COLO668 (cell line): ENCODE measurements at regions not wholly inside any gene's neighbourhood (a gene's known extent, or its start where the extent isn't known, plus 50 kb on each side); places are given as distances from the start of the nearest gene placed in this dataset.
"Not testable (repeated sequence)": the region's sequence is repeated elsewhere in the genome, so short reads cannot be mapped to it uniquely, and the experiment has no call there.

Experiments
- DNase-seq: peaks from one replicate; lab custom pipeline; 2025; ENCODE audit not compliant: unreplicated experiment; lab: John Stamatoyannopoulos, UW

- no peak for DNase-seq
Measured at GRCh38 chr3:18085429-18085828, 339.7 kb downstream of the SATB1 start.

- not testable (repeated sequence) for DNase-seq
Measured at GRCh38 chr3:18083273-18083590, 340.8 kb upstream of the TBC1D5 start.

GRCh38 chr3:18082551-18083272 is 340.3 kb upstream of the TBC1D5 start:
- no peak for DNase-seq

- no peak for DNase-seq
Measured at GRCh38 chr3:18080198-18080689, 337.8 kb upstream of the TBC1D5 start.

- no peak for DNase-seq
Measured at GRCh38 chr3:18079739-18080138, 337.3 kb upstream of the TBC1D5 start.

GRCh38 chr3:18079062-18079461 is 336.6 kb upstream of the TBC1D5 start:
- DNase-seq, result no peak

- DNase-seq, result no peak
Measured at GRCh38 chr3:18077128-18077840, 334.9 kb upstream of the TBC1D5 start.

- no peak for DNase-seq
Measured at GRCh38 chr3:18076301-18076700, 333.9 kb upstream of the TBC1D5 start.

- DNase-seq, result no peak
Measured at GRCh38 chr3:18075799-18076198, 333.4 kb upstream of the TBC1D5 start.

GRCh38 chr3:18071833-18072232 is 329.4 kb upstream of the TBC1D5 start:
- DNase-seq, result no peak

GRCh38 chr3:18070944-18071343 is 328.5 kb upstream of the TBC1D5 start:
- DNase-seq, result no peak

GRCh38 chr3:18070231-18070630 is 327.8 kb upstream of the TBC1D5 start:
- no peak for DNase-seq

GRCh38 chr3:18069568-18069967 is 327.1 kb upstream of the TBC1D5 start:
- no peak for DNase-seq

- no peak for DNase-seq
Measured at GRCh38 chr3:18066899-18067582, 324.6 kb upstream of the TBC1D5 start.

- no peak for DNase-seq
Measured at GRCh38 chr3:18064586-18064985, 322.2 kb upstream of the TBC1D5 start.

GRCh38 chr3:18062657-18063025 is 320.2 kb upstream of the TBC1D5 start:
- no peak for DNase-seq

GRCh38 chr3:18061737-18062656 is 319.6 kb upstream of the TBC1D5 start:
- DNase-seq, result no peak

- DNase-seq, result no peak
Measured at GRCh38 chr3:18058666-18059065, 316.2 kb upstream of the TBC1D5 start.

- DNase-seq, result no peak
Measured at GRCh38 chr3:18057471-18058091, 315.1 kb upstream of the TBC1D5 start.

- DNase-seq, result no peak
Measured at GRCh38 chr3:18054625-18055024, 312.2 kb upstream of the TBC1D5 start.

GRCh38 chr3:18051306-18051705 is 308.9 kb upstream of the TBC1D5 start:
- no peak for DNase-seq
